ENCODE measurements at regions not wholly inside any gene's neighbourhood (a gene's known extent, or its start where the extent isn't known, plus 50 kb on each side); places are given as distances from the start of the nearest gene placed in this dataset.

DNA sequence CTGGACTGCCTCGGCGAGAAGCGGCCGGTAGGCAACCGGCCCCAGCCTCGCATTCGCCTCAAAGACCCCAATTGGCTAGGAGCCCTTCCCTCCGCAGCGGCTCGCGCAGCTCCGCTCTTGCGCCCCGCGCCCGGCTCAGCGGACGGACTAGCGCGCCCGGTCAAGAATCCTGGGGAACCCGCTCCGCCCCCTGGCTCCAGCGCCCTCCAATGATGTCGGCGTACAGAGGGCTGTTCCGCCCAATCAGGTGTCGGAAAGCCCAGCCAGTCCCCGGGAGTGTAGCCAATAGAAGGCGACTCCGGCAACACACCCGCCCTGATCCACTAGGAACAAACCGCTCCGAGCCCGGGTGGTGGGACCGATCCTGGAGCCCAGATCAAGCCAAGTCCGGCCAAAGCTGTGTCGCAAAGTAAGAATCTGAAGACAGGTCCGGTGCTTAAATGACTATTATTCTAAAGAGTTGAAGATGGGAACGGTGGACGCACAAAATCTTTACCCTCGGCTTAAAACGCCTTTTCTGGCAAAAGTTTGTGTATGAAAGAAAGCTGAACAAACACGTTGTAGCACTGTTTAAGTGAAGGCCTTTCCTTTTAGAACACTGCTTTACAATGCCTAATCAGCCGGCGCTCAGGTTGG, 132.2 kb downstream of the OGFRL1 start:
- DNase-seq (ENCODE audit: low read depth in 2 of 3, low spot score in 1 of 3), result peak in 1 of 3 donors; percentile 12

DNA sequence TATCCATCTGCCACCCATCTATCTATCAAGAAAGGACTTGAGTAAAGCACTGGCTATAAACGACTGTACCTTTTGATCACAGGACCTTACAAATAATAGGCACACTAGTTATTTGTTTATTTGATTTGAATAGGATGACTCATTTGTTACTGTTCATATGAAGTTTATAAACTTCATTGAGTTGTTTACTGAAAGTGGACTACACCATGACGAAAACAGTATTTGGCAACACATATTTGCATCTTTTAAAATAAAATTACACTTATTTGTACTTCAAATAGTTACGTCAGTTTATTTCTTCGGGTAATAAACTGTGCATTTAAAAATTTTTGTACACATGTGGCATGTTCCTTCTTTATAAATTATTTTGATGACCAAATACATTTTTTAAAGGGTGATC, 133.0 kb downstream of the OGFRL1 start:
- no peak for DNase-seq (ENCODE audit: low read depth in 2 of 3, low spot score in 1 of 3)

GRCh38 chr6:71430018-71430417, 141.4 kb downstream of the OGFRL1 start:
- no peak for DNase-seq (ENCODE audit: low read depth in 2 of 3, low spot score in 1 of 3)

- no peak for DNase-seq (ENCODE audit: low read depth in 2 of 3, low spot score in 1 of 3)
Measured at GRCh38 chr6:71433441-71433840, 144.8 kb downstream of the OGFRL1 start.

DNA sequence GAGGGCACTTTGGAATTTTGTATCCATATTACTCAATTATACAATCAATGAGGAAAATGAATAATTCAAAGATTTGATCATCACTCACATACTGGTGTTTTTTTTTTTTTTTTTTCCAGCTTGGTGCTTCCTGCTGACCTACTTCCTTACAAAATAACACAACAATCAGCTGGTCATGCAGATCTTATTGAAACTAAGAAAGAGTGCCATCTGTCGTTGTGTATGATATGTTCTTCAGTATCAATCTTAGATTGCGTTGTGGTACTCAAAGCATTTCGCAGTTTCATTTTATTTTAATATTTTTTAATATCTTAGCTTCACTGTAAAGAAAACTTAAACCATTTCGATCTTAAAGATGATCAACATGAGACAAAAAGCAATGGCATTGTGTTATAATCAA, 155.6 kb downstream of the OGFRL1 start:
- no peak for DNase-seq (ENCODE audit: low read depth in 2 of 3, low spot score in 1 of 3)

DNA sequence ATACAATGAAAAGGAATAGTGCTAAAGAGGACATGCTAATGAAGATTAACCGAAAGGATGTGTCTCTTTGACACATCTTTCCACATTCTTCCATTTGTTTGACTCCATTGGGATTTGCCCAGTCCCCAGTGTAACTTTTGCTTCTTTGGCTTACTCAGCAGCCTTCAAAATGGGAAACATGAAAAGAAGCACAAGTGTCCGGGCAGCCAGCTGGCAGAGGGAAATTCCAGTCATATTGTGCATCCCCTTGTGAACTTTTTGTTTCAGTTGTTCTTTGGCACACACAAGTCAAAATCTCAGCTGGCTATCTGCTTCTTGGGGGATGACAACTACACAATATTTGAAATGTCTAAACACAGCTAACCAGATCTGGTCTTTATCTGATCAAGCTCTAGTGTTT, 157.4 kb downstream of the OGFRL1 start:
- DNase-seq (ENCODE audit: low read depth in 2 of 3, low spot score in 1 of 3), result no peak

- no peak for DNase-seq (ENCODE audit: low read depth in 2 of 3, low spot score in 1 of 3)
Measured at GRCh38 chr6:71446470-71446869, 157.9 kb downstream of the OGFRL1 start.

DNA sequence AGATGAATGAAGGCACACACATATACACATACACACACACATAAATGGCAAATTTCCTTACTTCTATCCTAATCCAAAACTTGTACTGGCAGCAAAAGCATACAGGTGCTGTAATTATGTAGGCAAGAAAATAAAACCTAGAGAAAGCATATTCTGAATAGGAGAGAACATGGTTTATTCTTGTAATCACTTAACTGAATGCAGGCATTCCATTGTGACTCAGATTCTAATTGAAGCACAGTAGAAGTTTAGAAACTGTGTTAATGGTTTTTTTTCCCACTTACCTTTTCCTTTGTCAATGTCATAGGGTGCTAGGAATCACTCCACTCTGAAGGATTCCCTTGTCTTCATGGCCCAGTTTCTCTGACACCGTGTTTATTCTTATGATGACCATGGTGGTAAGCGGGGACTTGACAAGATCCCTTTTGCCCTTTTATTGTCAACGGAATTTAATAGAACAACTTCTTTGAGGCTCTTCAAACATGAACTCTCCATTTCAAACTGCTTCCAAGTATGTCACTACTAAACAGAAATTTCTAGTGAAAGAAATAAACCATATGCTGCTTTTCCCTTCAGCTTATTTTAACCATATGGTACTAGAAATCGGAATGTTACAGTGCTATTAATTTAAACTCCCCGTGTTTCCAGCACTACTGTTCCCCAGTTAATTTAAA, 164.2 kb downstream of the OGFRL1 start:
- DNase-seq (ENCODE audit: low read depth in 2 of 3, low spot score in 1 of 3), result no peak

DNA sequence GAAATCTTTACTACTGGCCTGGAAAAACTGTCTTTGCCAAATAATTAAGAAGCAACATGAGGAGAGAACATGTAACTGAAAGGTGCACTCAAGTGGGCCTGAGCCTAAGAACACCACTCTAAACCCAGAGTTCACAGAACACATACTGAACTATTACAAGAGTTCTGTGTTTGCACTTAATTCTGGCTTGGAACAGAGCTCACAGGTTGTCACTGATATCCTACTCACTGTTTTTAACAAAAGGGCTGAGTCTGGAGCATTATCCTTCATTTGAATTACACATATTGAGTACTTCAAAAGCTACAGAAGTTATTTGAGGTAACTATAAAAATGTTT, 164.7 kb downstream of the OGFRL1 start:
- no peak for DNase-seq (ENCODE audit: low read depth in 2 of 3, low spot score in 1 of 3)

DNA sequence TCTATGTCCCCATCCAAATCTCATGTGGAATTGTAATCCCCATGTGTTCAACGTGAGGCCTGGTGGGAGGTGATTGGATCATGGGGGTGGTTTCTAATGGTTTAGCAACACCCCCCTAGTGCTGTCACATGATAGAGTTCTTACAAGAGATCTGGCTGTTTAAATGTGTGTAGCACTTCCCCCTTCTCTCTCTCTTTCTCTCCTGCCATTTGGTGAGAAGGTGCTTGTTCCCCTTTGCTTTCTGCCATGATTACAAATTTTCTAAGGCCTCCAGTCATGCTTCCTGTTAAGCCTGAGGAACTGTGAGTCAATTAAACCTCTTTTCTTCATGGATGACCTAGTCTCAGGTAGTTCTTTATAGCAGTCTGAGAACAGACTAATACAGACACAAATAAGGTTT, 165.4 kb downstream of the OGFRL1 start:
- DNase-seq (ENCODE audit: low read depth in 2 of 3, low spot score in 1 of 3), result no peak

GRCh38 chr6:71457929-71458328, 169.3 kb downstream of the OGFRL1 start:
- no peak for DNase-seq (ENCODE audit: low read depth in 2 of 3, low spot score in 1 of 3)

- DNase-seq (ENCODE audit: low read depth in 2 of 3, low spot score in 1 of 3), result no peak
Measured at GRCh38 chr6:71459162-71459561, 170.6 kb downstream of the OGFRL1 start.

- no peak for DNase-seq (ENCODE audit: low read depth in 2 of 3, low spot score in 1 of 3)
Measured at GRCh38 chr6:71460933-71461332, 172.3 kb downstream of the OGFRL1 start.

- no peak for DNase-seq (ENCODE audit: low read depth in 2 of 3, low spot score in 1 of 3)
Measured at GRCh38 chr6:71463061-71463460, 174.4 kb downstream of the OGFRL1 start.

GRCh38 chr6:71465096-71465495, 176.5 kb downstream of the OGFRL1 start:
- no peak for DNase-seq (ENCODE audit: low read depth in 2 of 3, low spot score in 1 of 3)

GRCh38 chr6:71466362-71466761, 177.8 kb downstream of the OGFRL1 start:
- no peak for DNase-seq (ENCODE audit: low read depth in 2 of 3, low spot score in 1 of 3)

GRCh38 chr6:71468038-71468437, 179.4 kb downstream of the OGFRL1 start:
- no peak for DNase-seq (ENCODE audit: low read depth in 2 of 3, low spot score in 1 of 3)

- DNase-seq (ENCODE audit: low read depth in 2 of 3, low spot score in 1 of 3), result no peak
Measured at GRCh38 chr6:71468841-71469700, 180.5 kb downstream of the OGFRL1 start.

DNA sequence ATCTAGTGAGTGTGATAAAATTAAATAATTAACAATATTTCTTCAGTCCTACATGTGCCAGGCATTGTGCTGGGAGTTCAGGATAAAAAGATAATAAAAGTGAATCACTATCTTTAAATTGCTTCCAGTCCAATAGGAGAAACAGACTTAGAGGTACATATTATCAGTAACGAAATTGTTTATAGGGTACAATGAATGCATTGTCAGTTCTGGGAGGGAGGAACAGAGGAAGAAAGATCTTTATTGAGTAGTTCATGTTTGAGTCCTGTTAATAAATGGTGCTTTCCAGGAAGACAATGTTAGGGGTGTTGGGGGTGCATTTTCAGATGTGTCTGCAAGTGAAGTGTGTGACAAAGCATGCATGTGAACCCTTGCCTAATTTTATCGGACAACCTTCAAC, 183.1 kb downstream of the OGFRL1 start:
- no peak for DNase-seq (ENCODE audit: low read depth in 2 of 3, low spot score in 1 of 3)

DNA sequence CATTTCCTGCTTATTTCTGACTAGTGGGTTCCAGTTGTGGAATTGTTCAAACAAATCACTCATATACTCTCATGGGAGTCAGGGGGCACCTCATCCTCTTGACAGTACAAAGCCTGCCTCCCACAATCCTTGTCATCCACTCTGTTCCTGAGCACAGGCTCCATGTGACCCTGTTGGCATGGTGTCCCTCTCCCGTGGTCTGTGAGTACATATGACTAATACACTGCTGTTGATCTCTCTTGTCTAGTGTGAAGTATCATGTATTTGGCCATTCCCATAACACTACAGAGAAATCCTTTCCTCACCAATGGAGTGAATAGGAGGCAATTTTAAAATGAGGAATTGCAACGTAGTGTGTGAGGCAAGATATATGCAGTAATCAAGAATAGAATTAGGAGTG, 185.3 kb downstream of the OGFRL1 start:
- DNase-seq (ENCODE audit: low read depth in 2 of 3, low spot score in 1 of 3), result no peak

DNA sequence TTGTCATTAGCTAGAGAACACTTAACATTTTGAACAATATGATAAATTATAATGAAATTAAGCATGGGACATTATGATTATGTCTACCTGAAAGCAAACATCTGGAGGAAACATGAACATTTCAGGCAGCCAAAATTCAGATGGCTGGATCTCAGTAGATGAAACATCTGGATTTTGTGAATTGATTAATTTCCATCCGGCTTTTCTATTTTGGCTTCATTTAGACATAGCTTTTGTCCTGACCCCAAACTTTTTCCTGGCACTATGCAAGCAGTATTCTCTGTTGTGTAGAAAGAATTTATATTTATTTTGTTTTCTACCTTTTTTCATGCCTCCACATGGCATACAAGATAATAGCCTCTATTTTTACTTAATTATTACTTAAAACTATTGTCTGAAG, 186.3 kb downstream of the OGFRL1 start:
- no peak for DNase-seq (ENCODE audit: low read depth in 2 of 3, low spot score in 1 of 3)

DNA sequence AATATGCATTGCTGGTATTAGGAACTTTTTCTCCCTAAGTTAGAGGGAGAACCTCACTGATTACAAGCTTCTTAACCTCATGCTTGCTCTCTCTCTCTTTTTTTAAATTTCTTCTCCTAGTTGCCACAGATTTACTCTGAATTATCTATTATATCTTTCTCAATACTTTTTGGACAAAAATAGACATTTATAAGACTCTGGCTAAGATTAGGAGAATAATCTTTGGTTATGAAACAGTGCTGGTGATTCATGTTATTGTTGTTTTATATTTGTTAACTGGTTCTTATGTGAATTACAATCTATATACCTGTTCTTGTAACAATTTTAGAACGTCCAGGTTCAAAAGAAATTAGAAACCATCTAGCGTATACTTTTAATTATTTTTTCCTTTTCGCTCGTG, 187.8 kb downstream of the OGFRL1 start:
- no peak for DNase-seq (ENCODE audit: low read depth in 2 of 3, low spot score in 1 of 3)
